Neural cell (in vitro differentiated cells): ENCODE measurements at regions not wholly inside any gene's neighbourhood (a gene's known extent, or its start where the extent isn't known, plus 50 kb on each side); places are given as distances from the start of the nearest gene placed in this dataset.

Source experiments
- H2AFZ ChIP-seq: fragments of 200-600, 300-800 bp; sonication (generic), shearing (Covaris generic); 2 replicates; pipeline ENCODE4 v1.6.0; 2014; ENCODE audit warnings: low read depth, mild to moderate bottlenecking, antibody characterized with exemption, low read length, moderate library complexity
- H3F3A ChIP-seq: fragments of 200-600 bp; shearing (Covaris generic); 2 replicates; pipeline ENCODE4 v1.6.1; 2016; ENCODE audit warnings: mild to moderate bottlenecking, moderate library complexity, mixed read lengths, antibody characterized with exemption, low read length; ENCODE audit not compliant: insufficient read depth, poor library complexity, severe bottlenecking
- H3K27ac ChIP-seq: fragments of 200-600, 300-800 bp; sonication (generic), shearing (Covaris generic); 2 replicates; pipeline ENCODE4 v1.5.1; 2014; ENCODE audit warnings: mild to moderate bottlenecking, low read length, moderate library complexity
- H3K27me3 ChIP-seq: fragments of 300-800, 200-600 bp; sonication (generic), shearing (Covaris generic); 2 replicates; pipeline ENCODE4 v1.6.0; 2014; ENCODE audit warnings: mild to moderate bottlenecking, low read depth, low read length, moderate library complexity; ENCODE audit not compliant: insufficient read depth
- H3K36me3 ChIP-seq: fragments of 300-800, 200-600 bp; sonication (generic), shearing (Covaris generic); 2 replicates; pipeline ENCODE4 v1.5.1; 2014; ENCODE audit warnings: mild to moderate bottlenecking, antibody characterized with exemption, low read length, moderate library complexity; ENCODE audit not compliant: insufficient read depth
- H3K4me2 ChIP-seq: fragments of 300-800, 200-600 bp; sonication (generic), shearing (Covaris generic); 2 replicates; pipeline ENCODE4 v1.6.0; 2014; ENCODE audit warnings: mild to moderate bottlenecking, low read length
- H3K4me3 ChIP-seq: fragments of 300-800, 200-600 bp; sonication (generic), shearing (Covaris generic); 2 replicates; pipeline ENCODE4 v1.5.1; 2014; ENCODE audit warnings: mild to moderate bottlenecking, low read length, moderate library complexity
- H3K79me2 ChIP-seq: fragments of 200-600 bp; shearing (Covaris generic); replicated peaks from 2 replicates; pipeline ENCODE4 v1.6.0; 2014; ENCODE audit warnings: mild to moderate bottlenecking, low read length, moderate library complexity; ENCODE audit not compliant: insufficient read depth
- H3K9ac ChIP-seq: fragments of 300-800, 200-600 bp; sonication (generic), shearing (Covaris generic); 2 replicates; pipeline ENCODE4 v1.6.1; 2016; ENCODE audit warnings: mild to moderate bottlenecking, low read length, mixed read lengths
- H3K9me2 ChIP-seq: fragments of 200-600 bp; shearing (Covaris generic); 2 replicates; pipeline ENCODE4 v1.6.1; 2016; ENCODE audit warnings: mild to moderate bottlenecking, low read length, mixed read lengths; ENCODE audit not compliant: insufficient read depth
- H3K9me3 ChIP-seq: fragments of 200-600, 300-800 bp; sonication (generic), shearing (Covaris generic); 2 replicates; pipeline ENCODE4 v1.6.1; 2016; ENCODE audit warnings: mild to moderate bottlenecking, mixed run types, low read length, moderate library complexity, mixed read lengths
- H4K20me1 ChIP-seq: fragments of 200-600 bp; shearing (Covaris generic); 2 replicates; pipeline ENCODE4 v1.6.1; 2016; ENCODE audit warnings: mild to moderate bottlenecking, mixed run types; ENCODE audit not compliant: insufficient read depth
- EP300 ChIP-seq: fragments of 450-650 bp; conservative IDR thresholded peaks from 2 replicates; pipeline ENCODE4 v1.6.1; 2014; ENCODE audit warnings: antibody characterized with exemption, mild to moderate bottlenecking, moderate library complexity; ENCODE audit not compliant: poor library complexity, severe bottlenecking
- EZH2 ChIP-seq: fragments of 200-600, 300-800 bp; shearing (Covaris generic), sonication (generic); IDR thresholded peaks from 2 replicates; pipeline ENCODE4 v1.6.1; 2014; ENCODE audit warnings: antibody characterized with exemption, low read length, borderline replicate concordance, mild to moderate bottlenecking; ENCODE audit not compliant: insufficient read depth, poor library complexity, severe bottlenecking
- MXI1 ChIP-seq: fragments of 450-650 bp; conservative IDR thresholded peaks from 2 replicates; pipeline ENCODE4 v1.6.1; 2014; ENCODE audit warnings: antibody characterized with exemption, mild to moderate bottlenecking; ENCODE audit not compliant: poor library complexity, severe bottlenecking
- POLR2AphosphoS5 ChIP-seq: IDR thresholded peaks from 2 replicates; pipeline ENCODE4 v1.6.1; 2012
- RAD21 ChIP-seq: fragments of 450-650 bp; conservative IDR thresholded peaks from 2 replicates; pipeline ENCODE4 v1.6.1; 2014; ENCODE audit warnings: antibody characterized with exemption, mild to moderate bottlenecking, moderate library complexity
- SMC3 ChIP-seq: fragments of 450-650 bp; conservative IDR thresholded peaks from 2 replicates; pipeline ENCODE4 v1.6.1; 2014; ENCODE audit warnings: antibody characterized with exemption, mild to moderate bottlenecking, moderate library complexity; ENCODE audit not compliant: poor library complexity
- TAF1 ChIP-seq: IDR thresholded peaks from 2 replicates; pipeline ENCODE4 v1.6.1; 2012; ENCODE audit warnings: low read depth
- TF ChIP-seq, protein P1 (sequence below): IDR thresholded peaks from 2 replicates; pipeline ENCODE4 v1.6.1; 2012; ENCODE audit warnings: borderline replicate concordance
- TF ChIP-seq, protein P2 (sequence below): fragments of 450-650 bp; IDR thresholded peaks from 2 replicates; pipeline ENCODE4 v1.5.1; 2014; ENCODE audit warnings: antibody characterized with exemption, mild to moderate bottlenecking, moderate library complexity; ENCODE audit not compliant: poor library complexity, severe bottlenecking

DNA sequence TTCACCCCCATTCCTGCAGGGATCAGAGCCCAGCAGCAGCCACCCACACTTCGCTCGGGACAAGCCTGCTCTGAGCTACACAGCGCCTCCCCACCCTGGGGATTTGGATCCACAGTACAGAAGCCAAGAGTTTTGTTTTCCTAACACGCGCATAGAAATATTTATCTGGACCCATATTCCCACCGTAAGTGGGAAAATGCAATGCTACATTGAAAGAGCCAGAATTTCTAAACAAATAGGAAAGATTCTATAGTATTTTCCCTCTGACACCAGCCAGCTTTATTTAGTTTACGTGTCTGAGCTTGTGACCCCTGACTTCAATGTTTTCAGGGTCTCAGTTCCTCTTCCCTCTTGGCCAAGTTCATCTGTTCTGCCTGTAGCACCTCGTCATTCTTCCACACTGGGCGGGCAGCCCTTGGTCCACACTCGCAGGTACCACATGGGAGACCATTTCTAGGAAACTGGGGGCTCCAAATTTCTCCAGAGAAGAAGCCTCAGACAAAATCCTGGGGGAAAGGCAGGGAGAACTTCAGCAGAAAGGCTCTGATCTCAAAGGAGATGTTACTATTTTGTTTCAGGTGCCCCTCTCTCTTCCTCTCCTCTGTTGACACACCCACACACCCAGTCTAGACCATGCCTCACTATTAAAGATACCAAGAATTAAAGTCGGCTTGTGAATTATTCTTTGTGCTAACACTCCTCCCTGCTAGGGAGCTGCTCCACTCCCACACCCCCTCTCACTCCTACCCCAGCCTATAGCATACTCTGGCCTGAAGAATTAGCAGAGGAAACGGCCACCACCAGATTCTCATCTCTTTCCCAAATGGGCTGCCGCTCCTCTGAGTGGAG, 116.0 kb upstream of the PCGF5 start:
- H3K27ac ChIP-seq, result no peak overlapping the region
- TF ChIP-seq EP300 (no peak), POLR2AphosphoS5 (no peak), RAD21 (no peak)
- TF ChIP-seq, protein P1, sequence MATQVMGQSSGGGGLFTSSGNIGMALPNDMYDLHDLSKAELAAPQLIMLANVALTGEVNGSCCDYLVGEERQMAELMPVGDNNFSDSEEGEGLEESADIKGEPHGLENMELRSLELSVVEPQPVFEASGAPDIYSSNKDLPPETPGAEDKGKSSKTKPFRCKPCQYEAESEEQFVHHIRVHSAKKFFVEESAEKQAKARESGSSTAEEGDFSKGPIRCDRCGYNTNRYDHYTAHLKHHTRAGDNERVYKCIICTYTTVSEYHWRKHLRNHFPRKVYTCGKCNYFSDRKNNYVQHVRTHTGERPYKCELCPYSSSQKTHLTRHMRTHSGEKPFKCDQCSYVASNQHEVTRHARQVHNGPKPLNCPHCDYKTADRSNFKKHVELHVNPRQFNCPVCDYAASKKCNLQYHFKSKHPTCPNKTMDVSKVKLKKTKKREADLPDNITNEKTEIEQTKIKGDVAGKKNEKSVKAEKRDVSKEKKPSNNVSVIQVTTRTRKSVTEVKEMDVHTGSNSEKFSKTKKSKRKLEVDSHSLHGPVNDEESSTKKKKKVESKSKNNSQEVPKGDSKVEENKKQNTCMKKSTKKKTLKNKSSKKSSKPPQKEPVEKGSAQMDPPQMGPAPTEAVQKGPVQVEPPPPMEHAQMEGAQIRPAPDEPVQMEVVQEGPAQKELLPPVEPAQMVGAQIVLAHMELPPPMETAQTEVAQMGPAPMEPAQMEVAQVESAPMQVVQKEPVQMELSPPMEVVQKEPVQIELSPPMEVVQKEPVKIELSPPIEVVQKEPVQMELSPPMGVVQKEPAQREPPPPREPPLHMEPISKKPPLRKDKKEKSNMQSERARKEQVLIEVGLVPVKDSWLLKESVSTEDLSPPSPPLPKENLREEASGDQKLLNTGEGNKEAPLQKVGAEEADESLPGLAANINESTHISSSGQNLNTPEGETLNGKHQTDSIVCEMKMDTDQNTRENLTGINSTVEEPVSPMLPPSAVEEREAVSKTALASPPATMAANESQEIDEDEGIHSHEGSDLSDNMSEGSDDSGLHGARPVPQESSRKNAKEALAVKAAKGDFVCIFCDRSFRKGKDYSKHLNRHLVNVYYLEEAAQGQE, result no peak
- TF ChIP-seq, protein P2, sequence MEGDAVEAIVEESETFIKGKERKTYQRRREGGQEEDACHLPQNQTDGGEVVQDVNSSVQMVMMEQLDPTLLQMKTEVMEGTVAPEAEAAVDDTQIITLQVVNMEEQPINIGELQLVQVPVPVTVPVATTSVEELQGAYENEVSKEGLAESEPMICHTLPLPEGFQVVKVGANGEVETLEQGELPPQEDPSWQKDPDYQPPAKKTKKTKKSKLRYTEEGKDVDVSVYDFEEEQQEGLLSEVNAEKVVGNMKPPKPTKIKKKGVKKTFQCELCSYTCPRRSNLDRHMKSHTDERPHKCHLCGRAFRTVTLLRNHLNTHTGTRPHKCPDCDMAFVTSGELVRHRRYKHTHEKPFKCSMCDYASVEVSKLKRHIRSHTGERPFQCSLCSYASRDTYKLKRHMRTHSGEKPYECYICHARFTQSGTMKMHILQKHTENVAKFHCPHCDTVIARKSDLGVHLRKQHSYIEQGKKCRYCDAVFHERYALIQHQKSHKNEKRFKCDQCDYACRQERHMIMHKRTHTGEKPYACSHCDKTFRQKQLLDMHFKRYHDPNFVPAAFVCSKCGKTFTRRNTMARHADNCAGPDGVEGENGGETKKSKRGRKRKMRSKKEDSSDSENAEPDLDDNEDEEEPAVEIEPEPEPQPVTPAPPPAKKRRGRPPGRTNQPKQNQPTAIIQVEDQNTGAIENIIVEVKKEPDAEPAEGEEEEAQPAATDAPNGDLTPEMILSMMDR, result no peak
- no peaks in the 10 kb centered on the region for H3F3A ChIP-seq

DNA sequence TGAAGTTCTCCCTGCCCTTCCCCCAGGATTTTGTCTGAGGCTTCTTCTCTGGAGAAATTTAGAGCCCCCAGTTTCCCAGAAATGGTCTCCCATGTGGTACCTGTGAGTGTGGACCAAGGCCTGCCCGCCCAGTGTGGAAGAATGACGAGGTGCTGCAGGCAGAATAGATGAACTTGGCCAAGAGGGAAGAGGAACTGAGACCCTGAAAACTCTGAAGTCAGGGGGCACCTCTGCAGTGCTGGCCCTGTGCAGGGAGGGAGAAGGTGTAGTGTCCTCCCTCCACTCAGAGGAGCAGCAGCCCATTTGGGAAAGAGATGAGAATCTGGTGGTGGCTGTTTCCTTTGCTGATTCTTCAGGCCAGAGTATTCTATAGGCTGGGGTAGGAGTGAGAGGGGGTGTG, 115.2 kb upstream of the PCGF5 start:
- Histone ChIP-seq H3K27ac (no peak overlapping the region), H4K20me1 (no peaks in the 10 kb centered on the region)
- no peak for TF ChIP-seq EP300
- TF ChIP-seq MXI1, result no peak
- no peak for TF ChIP-seq RAD21
- no peak for TF ChIP-seq TAF1
- no peak for TF ChIP-seq SMC3
- TF ChIP-seq POLR2AphosphoS5, result no peak
- no peak for TF ChIP-seq EZH2
- TF ChIP-seq, protein P1, result no peak
- TF ChIP-seq, protein P2, result no peak

More for the DNA sequence above, 116.0 kb upstream of the PCGF5 start:
- no peaks in the 10 kb centered on the region for H3K9me3 ChIP-seq
- H3K36me3 ChIP-seq, result no peaks in the 10 kb centered on the region
- H3K4me2 ChIP-seq, result no peak overlapping the region
- H3K79me2 ChIP-seq, result no peaks in the 10 kb centered on the region
- no peaks in the 10 kb centered on the region for H3K9me2 ChIP-seq
- no peaks in the 10 kb centered on the region for H3K27me3 ChIP-seq
- no peak overlapping the region for H3K9ac ChIP-seq
- no peak overlapping the region for H2AFZ ChIP-seq
- no peaks in the 10 kb centered on the region for H4K20me1 ChIP-seq
- no peak overlapping the region for H3K4me3 ChIP-seq

More for the DNA sequence above, 115.2 kb upstream of the PCGF5 start:
- no peaks in the 10 kb centered on the region for H3K9me3 ChIP-seq
- H3K4me2 ChIP-seq, result no peak overlapping the region
- no peaks in the 10 kb centered on the region for H3K9me2 ChIP-seq
- no peaks in the 10 kb centered on the region for H3F3A ChIP-seq
- H3K27me3 ChIP-seq, result no peaks in the 10 kb centered on the region
- no peak overlapping the region for H3K9ac ChIP-seq
- H2AFZ ChIP-seq, result no peak overlapping the region
- no peak overlapping the region for H3K4me3 ChIP-seq
- H3K36me3 ChIP-seq, result no peaks in the 10 kb centered on the region
- no peaks in the 10 kb centered on the region for H3K79me2 ChIP-seq
